Neural cell (in vitro differentiated cells): ENCODE measurements at regions not wholly inside any gene's neighbourhood (a gene's known extent, or its start where the extent isn't known, plus 50 kb on each side); places are given as distances from the start of the nearest gene placed in this dataset.

Experiments
- H2AFZ ChIP-seq: fragments of 200-600, 300-800 bp; sonication (generic), shearing (Covaris generic); 2 replicates; pipeline ENCODE4 v1.6.0; 2014; ENCODE audit warnings: low read depth, mild to moderate bottlenecking, antibody characterized with exemption, low read length, moderate library complexity
- H3F3A ChIP-seq: fragments of 200-600 bp; shearing (Covaris generic); 2 replicates; pipeline ENCODE4 v1.6.1; 2016; ENCODE audit warnings: mild to moderate bottlenecking, moderate library complexity, mixed read lengths, antibody characterized with exemption, low read length; ENCODE audit not compliant: insufficient read depth, poor library complexity, severe bottlenecking
- H3K27ac ChIP-seq: fragments of 200-600, 300-800 bp; sonication (generic), shearing (Covaris generic); 2 replicates; pipeline ENCODE4 v1.5.1; 2014; ENCODE audit warnings: mild to moderate bottlenecking, low read length, moderate library complexity
- H3K27me3 ChIP-seq: fragments of 300-800, 200-600 bp; sonication (generic), shearing (Covaris generic); 2 replicates; pipeline ENCODE4 v1.6.0; 2014; ENCODE audit warnings: mild to moderate bottlenecking, low read depth, low read length, moderate library complexity; ENCODE audit not compliant: insufficient read depth
- H3K36me3 ChIP-seq: fragments of 300-800, 200-600 bp; sonication (generic), shearing (Covaris generic); 2 replicates; pipeline ENCODE4 v1.5.1; 2014; ENCODE audit warnings: mild to moderate bottlenecking, antibody characterized with exemption, low read length, moderate library complexity; ENCODE audit not compliant: insufficient read depth
- H3K4me2 ChIP-seq: fragments of 300-800, 200-600 bp; sonication (generic), shearing (Covaris generic); 2 replicates; pipeline ENCODE4 v1.6.0; 2014; ENCODE audit warnings: mild to moderate bottlenecking, low read length
- H3K4me3 ChIP-seq: fragments of 300-800, 200-600 bp; sonication (generic), shearing (Covaris generic); 2 replicates; pipeline ENCODE4 v1.5.1; 2014; ENCODE audit warnings: mild to moderate bottlenecking, low read length, moderate library complexity
- H3K79me2 ChIP-seq: fragments of 200-600 bp; shearing (Covaris generic); replicated peaks from 2 replicates; pipeline ENCODE4 v1.6.0; 2014; ENCODE audit warnings: mild to moderate bottlenecking, low read length, moderate library complexity; ENCODE audit not compliant: insufficient read depth
- H3K9ac ChIP-seq: fragments of 300-800, 200-600 bp; sonication (generic), shearing (Covaris generic); 2 replicates; pipeline ENCODE4 v1.6.1; 2016; ENCODE audit warnings: mild to moderate bottlenecking, low read length, mixed read lengths
- H3K9me2 ChIP-seq: fragments of 200-600 bp; shearing (Covaris generic); 2 replicates; pipeline ENCODE4 v1.6.1; 2016; ENCODE audit warnings: mild to moderate bottlenecking, low read length, mixed read lengths; ENCODE audit not compliant: insufficient read depth
- H3K9me3 ChIP-seq: fragments of 200-600, 300-800 bp; sonication (generic), shearing (Covaris generic); 2 replicates; pipeline ENCODE4 v1.6.1; 2016; ENCODE audit warnings: mild to moderate bottlenecking, mixed run types, low read length, moderate library complexity, mixed read lengths
- H4K20me1 ChIP-seq: fragments of 200-600 bp; shearing (Covaris generic); 2 replicates; pipeline ENCODE4 v1.6.1; 2016; ENCODE audit warnings: mild to moderate bottlenecking, mixed run types; ENCODE audit not compliant: insufficient read depth
- EP300 ChIP-seq: fragments of 450-650 bp; conservative IDR thresholded peaks from 2 replicates; pipeline ENCODE4 v1.6.1; 2014; ENCODE audit warnings: antibody characterized with exemption, mild to moderate bottlenecking, moderate library complexity; ENCODE audit not compliant: poor library complexity, severe bottlenecking
- EZH2 ChIP-seq: fragments of 200-600, 300-800 bp; shearing (Covaris generic), sonication (generic); IDR thresholded peaks from 2 replicates; pipeline ENCODE4 v1.6.1; 2014; ENCODE audit warnings: antibody characterized with exemption, low read length, borderline replicate concordance, mild to moderate bottlenecking; ENCODE audit not compliant: insufficient read depth, poor library complexity, severe bottlenecking
- MXI1 ChIP-seq: fragments of 450-650 bp; conservative IDR thresholded peaks from 2 replicates; pipeline ENCODE4 v1.6.1; 2014; ENCODE audit warnings: antibody characterized with exemption, mild to moderate bottlenecking; ENCODE audit not compliant: poor library complexity, severe bottlenecking
- POLR2AphosphoS5 ChIP-seq: IDR thresholded peaks from 2 replicates; pipeline ENCODE4 v1.6.1; 2012
- RAD21 ChIP-seq: fragments of 450-650 bp; conservative IDR thresholded peaks from 2 replicates; pipeline ENCODE4 v1.6.1; 2014; ENCODE audit warnings: antibody characterized with exemption, mild to moderate bottlenecking, moderate library complexity
- REST ChIP-seq: IDR thresholded peaks from 2 replicates; pipeline ENCODE4 v1.6.1; 2012; ENCODE audit warnings: borderline replicate concordance
- SMC3 ChIP-seq: fragments of 450-650 bp; conservative IDR thresholded peaks from 2 replicates; pipeline ENCODE4 v1.6.1; 2014; ENCODE audit warnings: antibody characterized with exemption, mild to moderate bottlenecking, moderate library complexity; ENCODE audit not compliant: poor library complexity
- TAF1 ChIP-seq: IDR thresholded peaks from 2 replicates; pipeline ENCODE4 v1.6.1; 2012; ENCODE audit warnings: low read depth
- TF ChIP-seq, protein P1 (sequence below): fragments of 450-650 bp; IDR thresholded peaks from 2 replicates; pipeline ENCODE4 v1.5.1; 2014; ENCODE audit warnings: antibody characterized with exemption, mild to moderate bottlenecking, moderate library complexity; ENCODE audit not compliant: poor library complexity, severe bottlenecking

DNA sequence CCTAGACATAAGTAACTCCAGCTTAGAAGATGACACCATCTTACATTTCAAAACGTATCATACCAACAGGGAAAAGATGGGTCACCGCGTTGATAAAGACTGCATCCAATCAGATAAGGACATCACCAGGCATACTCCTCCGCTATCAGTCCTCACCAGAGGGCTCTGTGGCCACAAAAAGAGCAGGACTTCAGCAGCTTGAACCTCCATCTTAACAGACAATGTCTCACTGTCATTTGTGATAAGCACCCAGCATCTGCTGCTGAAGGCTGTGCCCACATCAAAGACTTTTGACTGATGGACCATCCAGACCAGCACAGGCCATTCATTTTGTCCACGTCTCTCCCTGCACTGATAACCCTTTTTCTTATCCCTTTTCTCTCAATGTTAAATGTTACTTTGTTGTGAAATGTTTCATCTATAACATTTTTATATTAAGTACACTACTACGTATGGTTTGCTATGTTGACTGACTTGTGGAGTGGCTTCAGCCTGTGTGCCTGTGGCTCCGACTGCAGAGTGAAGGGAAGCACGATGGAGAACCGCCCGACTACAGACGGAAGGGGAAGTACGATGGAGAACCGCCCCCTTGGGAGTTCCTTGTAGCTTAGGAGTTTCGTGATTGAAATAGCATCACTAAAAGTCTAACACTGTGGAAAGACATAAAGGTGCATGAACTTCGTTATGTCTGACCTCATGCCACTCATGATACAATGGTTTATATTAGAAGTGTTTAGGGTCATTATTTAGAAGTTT, 595.4 kb upstream of the AGA start:
- Histone ChIP-seq H2AFZ (no peak overlapping the region), H3K27me3 (no peaks in the 10 kb centered on the region), H3K79me2 (no peaks in the 10 kb centered on the region)

DNA sequence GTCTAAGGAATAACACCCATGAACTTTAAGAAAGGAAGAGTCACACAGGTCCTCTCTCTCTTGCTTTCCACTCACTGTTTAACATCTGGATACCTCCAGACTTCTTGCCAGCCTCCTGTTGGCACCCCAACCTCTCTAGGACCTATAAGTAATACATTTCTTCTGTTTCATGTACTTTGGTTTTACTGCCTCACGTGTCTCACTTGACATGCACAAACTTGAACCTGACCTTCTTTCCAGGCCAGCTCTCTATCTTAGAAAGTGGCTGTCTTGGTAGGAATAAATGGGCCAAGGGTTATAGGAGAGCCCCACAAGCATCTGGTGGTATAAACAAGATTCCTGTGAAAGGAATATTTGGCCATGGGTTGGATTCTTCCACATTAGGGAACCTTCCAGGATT, 614.8 kb upstream of the AGA start:
- H4K20me1 ChIP-seq: no peaks in the 10 kb centered on the region
- H3K9me2 ChIP-seq: no peaks in the 10 kb centered on the region
- H3K36me3 ChIP-seq: no peaks in the 10 kb centered on the region
- peaks cover 7% of the 10 kb centered on the region for H3K9me3 ChIP-seq
- no peak overlapping the region for H2AFZ ChIP-seq
- H3F3A ChIP-seq: no peaks in the 10 kb centered on the region
- H3K9ac ChIP-seq: no peak overlapping the region
- H3K4me2 ChIP-seq: no peak overlapping the region
- no peaks in the 10 kb centered on the region for H3K27me3 ChIP-seq
- H3K27ac ChIP-seq: no peak overlapping the region
- H3K4me3 ChIP-seq: no peak overlapping the region
- TF ChIP-seq EZH2: no peak
- H3K79me2 ChIP-seq: no peaks in the 10 kb centered on the region

More for the DNA sequence above, 595.4 kb upstream of the AGA start:
- H3K9me3 ChIP-seq: no peaks in the 10 kb centered on the region
- no peak overlapping the region for H3K27ac ChIP-seq
- H3K9ac ChIP-seq: no peak overlapping the region
- H3K36me3 ChIP-seq: no peaks in the 10 kb centered on the region
- no peaks in the 10 kb centered on the region for H3K9me2 ChIP-seq
- H3F3A ChIP-seq: no peaks in the 10 kb centered on the region
- no peaks in the 10 kb centered on the region for H4K20me1 ChIP-seq
- no peak overlapping the region for H3K4me3 ChIP-seq
- no peak for TF ChIP-seq EZH2
- TF ChIP-seq, protein P1, sequence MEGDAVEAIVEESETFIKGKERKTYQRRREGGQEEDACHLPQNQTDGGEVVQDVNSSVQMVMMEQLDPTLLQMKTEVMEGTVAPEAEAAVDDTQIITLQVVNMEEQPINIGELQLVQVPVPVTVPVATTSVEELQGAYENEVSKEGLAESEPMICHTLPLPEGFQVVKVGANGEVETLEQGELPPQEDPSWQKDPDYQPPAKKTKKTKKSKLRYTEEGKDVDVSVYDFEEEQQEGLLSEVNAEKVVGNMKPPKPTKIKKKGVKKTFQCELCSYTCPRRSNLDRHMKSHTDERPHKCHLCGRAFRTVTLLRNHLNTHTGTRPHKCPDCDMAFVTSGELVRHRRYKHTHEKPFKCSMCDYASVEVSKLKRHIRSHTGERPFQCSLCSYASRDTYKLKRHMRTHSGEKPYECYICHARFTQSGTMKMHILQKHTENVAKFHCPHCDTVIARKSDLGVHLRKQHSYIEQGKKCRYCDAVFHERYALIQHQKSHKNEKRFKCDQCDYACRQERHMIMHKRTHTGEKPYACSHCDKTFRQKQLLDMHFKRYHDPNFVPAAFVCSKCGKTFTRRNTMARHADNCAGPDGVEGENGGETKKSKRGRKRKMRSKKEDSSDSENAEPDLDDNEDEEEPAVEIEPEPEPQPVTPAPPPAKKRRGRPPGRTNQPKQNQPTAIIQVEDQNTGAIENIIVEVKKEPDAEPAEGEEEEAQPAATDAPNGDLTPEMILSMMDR: no peak
- no peak for TF ChIP-seq TAF1
- no peak for TF ChIP-seq REST
- no peak for TF ChIP-seq POLR2AphosphoS5
- no peak for TF ChIP-seq SMC3
- no peak for TF ChIP-seq MXI1
- TF ChIP-seq EP300: no peak
- no peak for TF ChIP-seq RAD21
- no peak overlapping the region for H3K4me2 ChIP-seq
